B cell (primary cell): ENCODE measurements at regions not wholly inside any gene's neighbourhood (a gene's known extent, or its start where the extent isn't known, plus 50 kb on each side); places are given as distances from the start of the nearest gene placed in this dataset.

Source experiments
- ATAC-seq: fragments of 200-7000 bp; cut with Tn5 transposase; one replicate; pipeline ENCODE4 v1.10.0; 2021; ENCODE audit warnings: low read depth, mild to moderate bottlenecking, moderate number of reproducible peaks, moderate library complexity
- CTCF ChIA-PET: fragments of 350-600 bp; sonication (Branson Sonifier 250); formaldehyde crosslinking; loops from one replicate; lab custom pipeline; 2021; ENCODE audit warnings: antibody characterized with exemption, inconsistent platforms; lab: Charles Lee
- POLR2A ChIA-PET: fragments of 350-600 bp; sonication (Branson Sonifier 250); formaldehyde crosslinking; loops from one replicate; lab custom pipeline; 2021; ENCODE audit warnings: antibody characterized with exemption; lab: Charles Lee
- DNase-seq: peaks from one replicate; pipeline ENCODE4 v3.0.0; 2013
- H2AFZ ChIP-seq: 2 replicates; pipeline ENCODE4 v1.6.1; 2012; ENCODE audit warnings: mild to moderate bottlenecking, low read depth, low read length; ENCODE audit not compliant: insufficient read depth, poor library complexity, severe bottlenecking
- H3K27ac ChIP-seq, 2 donors: 1 replicate in 1 of 2; 2 replicates in 1 of 2; pipeline ENCODE4 v1.5.1; 2012 to 2013; ENCODE audit warnings: low read length in 2 of 2, mild to moderate bottlenecking in 2 of 2, moderate library complexity in 1 of 2
- H3K27me3 ChIP-seq, 4 experiments: fragments of 200-600 bp in 1 of 4; sonication (generic) in 1 of 4; replicated peaks in 1 of 4; 1 replicate in 2 of 4; 2 replicates in 2 of 4; pipeline versions ENCODE4 v1.6.1 to v1.7.0; 2013 to 2016; ENCODE audit warnings: low read length in 3 of 4, mild to moderate bottlenecking in 2 of 4, mixed read lengths in 1 of 4, moderate library complexity in 1 of 4; ENCODE audit not compliant: insufficient read depth in 4 of 4, control insufficient read depth in 3 of 4; ENCODE audit errors: control extremely low read depth in 1 of 4
- H3K36me3 ChIP-seq, 2 experiments: replicated peaks in 1 of 2; 1 replicate in 1 of 2; 2 replicates in 1 of 2; pipeline versions ENCODE4 v1.6.1 to v1.7.1; 2013; ENCODE audit warnings: low read length in 1 of 2; ENCODE audit not compliant: insufficient read depth in 2 of 2, control insufficient read depth in 1 of 2; ENCODE audit errors: control extremely low read depth in 1 of 2, extremely low read depth in 1 of 2
- H3K4me1 ChIP-seq, 2 donors: fragments of 200-600 bp in 1 of 2; sonication (generic) in 1 of 2; 1 replicate in 1 of 2; 2 replicates in 1 of 2; pipeline versions ENCODE4 v1.5.1 to v1.6.1; 2013 to 2017; ENCODE audit warnings: low read length in 2 of 2; ENCODE audit not compliant: control insufficient read depth in 2 of 2, insufficient read depth in 2 of 2
- H3K4me2 ChIP-seq: replicated peaks from 2 replicates; pipeline ENCODE3; 2012; ENCODE audit warnings: mild to moderate bottlenecking, low read depth, low read length; ENCODE audit not compliant: poor library complexity, severe bottlenecking
- H3K4me3 ChIP-seq, 5 experiments: fragments of 200-600 bp in 1 of 5; sonication (generic) in 1 of 5; 1 replicate in 3 of 5; 2 replicates in 2 of 5; pipeline versions ENCODE4 v1.5.1 to v1.7.0; 2011 to 2016; ENCODE audit warnings: low read length in 4 of 5, mild to moderate bottlenecking in 4 of 5, low read depth in 2 of 5, control low read depth in 1 of 5, moderate library complexity in 1 of 5; ENCODE audit not compliant: insufficient read depth in 1 of 5; ENCODE audit errors: control extremely low read depth in 1 of 5, extremely low read depth in 1 of 5
- H3K79me2 ChIP-seq: fragments of 200-600 bp; sonication (generic); one replicate; pipeline ENCODE4 v1.6.0; 2016; ENCODE audit warnings: low read length; ENCODE audit not compliant: control insufficient read depth, insufficient read depth
- H3K9ac ChIP-seq: fragments of 200-600 bp; sonication (generic); 2 replicates; pipeline ENCODE4 v1.6.1; 2017; ENCODE audit warnings: mild to moderate bottlenecking, low read length, moderate library complexity
- H3K9me3 ChIP-seq, 3 donors: one replicate each; pipeline versions ENCODE4 v1.6.1 to v1.7.1; 2013; ENCODE audit warnings: low read length in 2 of 3; ENCODE audit not compliant: control insufficient read depth in 2 of 3, insufficient read depth in 1 of 3; ENCODE audit errors: control extremely low read depth in 1 of 3
- H4K20me1 ChIP-seq: 2 replicates; pipeline ENCODE4 v1.6.0; 2012; ENCODE audit warnings: mild to moderate bottlenecking, low read length; ENCODE audit not compliant: insufficient read depth, control insufficient read depth, poor library complexity, severe bottlenecking
- H3K27ac Mint-ChIP-seq: one replicate; pipeline ENCODE4 v1.8.0; 2021; ENCODE audit warnings: mixed read lengths
- H3K27me3 Mint-ChIP-seq: one replicate; pipeline ENCODE4 v1.8.0; 2021; ENCODE audit warnings: mixed read lengths
- H3K4me1 Mint-ChIP-seq: one replicate; pipeline ENCODE4 v1.8.0; 2021; ENCODE audit warnings: mixed read lengths
- H3K4me3 Mint-ChIP-seq: one replicate; pipeline ENCODE4 v1.8.0; 2021; ENCODE audit warnings: mixed read lengths
- H3K9me3 Mint-ChIP-seq: one replicate; pipeline ENCODE4 v1.8.0; 2022; ENCODE audit warnings: mixed read lengths; ENCODE audit not compliant: insufficient read depth
- EZH2 ChIP-seq: IDR thresholded peaks from 2 replicates; pipeline ENCODE4 v1.6.1; 2012; ENCODE audit warnings: borderline replicate concordance, low read depth, mild to moderate bottlenecking, moderate library complexity, low read length; ENCODE audit not compliant: insufficient read depth, poor library complexity, severe bottlenecking
- WGBS: methylation state at CpG from one replicate; pipeline ENCODE4 v1.1.5; 2013; ENCODE audit warnings: missing lambda C conversion rate; ENCODE audit not compliant: insufficient coverage; 5-methylcytosine and 5-hydroxymethylcytosine counted together
- intact Hi-C: fragments of 100-400 bp; cut with micrococcal nuclease; formaldehyde crosslinking; loops from one replicate; pipeline ENCODE4 v1.10.0; 2022
- TF ChIP-seq, protein P1 (sequence below): fragments of 200-600 bp; IDR thresholded peaks from one replicate; pipeline ENCODE4 v1.8.0; 2022; ENCODE audit warnings: antibody characterized with exemption, mild to moderate bottlenecking

GRCh38 chr13:73671011-73671410 lies 463.2 kb downstream of the KLF12 start:
- TF ChIP-seq, protein P1, sequence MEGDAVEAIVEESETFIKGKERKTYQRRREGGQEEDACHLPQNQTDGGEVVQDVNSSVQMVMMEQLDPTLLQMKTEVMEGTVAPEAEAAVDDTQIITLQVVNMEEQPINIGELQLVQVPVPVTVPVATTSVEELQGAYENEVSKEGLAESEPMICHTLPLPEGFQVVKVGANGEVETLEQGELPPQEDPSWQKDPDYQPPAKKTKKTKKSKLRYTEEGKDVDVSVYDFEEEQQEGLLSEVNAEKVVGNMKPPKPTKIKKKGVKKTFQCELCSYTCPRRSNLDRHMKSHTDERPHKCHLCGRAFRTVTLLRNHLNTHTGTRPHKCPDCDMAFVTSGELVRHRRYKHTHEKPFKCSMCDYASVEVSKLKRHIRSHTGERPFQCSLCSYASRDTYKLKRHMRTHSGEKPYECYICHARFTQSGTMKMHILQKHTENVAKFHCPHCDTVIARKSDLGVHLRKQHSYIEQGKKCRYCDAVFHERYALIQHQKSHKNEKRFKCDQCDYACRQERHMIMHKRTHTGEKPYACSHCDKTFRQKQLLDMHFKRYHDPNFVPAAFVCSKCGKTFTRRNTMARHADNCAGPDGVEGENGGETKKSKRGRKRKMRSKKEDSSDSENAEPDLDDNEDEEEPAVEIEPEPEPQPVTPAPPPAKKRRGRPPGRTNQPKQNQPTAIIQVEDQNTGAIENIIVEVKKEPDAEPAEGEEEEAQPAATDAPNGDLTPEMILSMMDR = no peak
- no peak for TF ChIP-seq EZH2
- H2AFZ ChIP-seq = no peak overlapping the region
- no peaks in the 10 kb centered on the region for H4K20me1 ChIP-seq
- no peaks in the 10 kb centered on the region for H3K9me3 ChIP-seq
- CTCF ChIA-PET = interaction anchor here (1.6 kb wide), 1 partner anchor 13 kb away, joined by 4 read pairs; no protein-coding TSS in a partner anchor
- no peaks in the 10 kb centered on the region for H3K79me2 ChIP-seq
- H3K4me3 ChIP-seq = no peak overlapping the region
- Mint-ChIP-seq H3K4me1 (no peaks in the 10 kb centered on the region), H3K27me3 (no peaks in the 10 kb centered on the region), H3K4me3 (no peak overlapping the region), H3K9me3 (no peaks in the 10 kb centered on the region), H3K27ac (no peak overlapping the region)
- no peaks in the 10 kb centered on the region for H3K27me3 ChIP-seq
- H3K9ac ChIP-seq = no peak overlapping the region
- intact Hi-C loops = no loop called here
- H3K4me1 ChIP-seq = no peaks in the 10 kb centered on the region
- no peak for DNase-seq
- no peak overlapping the region for H3K27ac ChIP-seq
- POLR2A ChIA-PET = interaction anchor here (0.5 kb wide), 1 partner anchor 62 kb away, joined by 7 read pairs; no protein-coding TSS in a partner anchor
- no CpG with 5 or more reads among the region's 2 CpGs for WGBS
- H3K36me3 ChIP-seq = no peaks in the 10 kb centered on the region
- no peak overlapping the region for H3K4me2 ChIP-seq
- ATAC-seq = no peak

DNA sequence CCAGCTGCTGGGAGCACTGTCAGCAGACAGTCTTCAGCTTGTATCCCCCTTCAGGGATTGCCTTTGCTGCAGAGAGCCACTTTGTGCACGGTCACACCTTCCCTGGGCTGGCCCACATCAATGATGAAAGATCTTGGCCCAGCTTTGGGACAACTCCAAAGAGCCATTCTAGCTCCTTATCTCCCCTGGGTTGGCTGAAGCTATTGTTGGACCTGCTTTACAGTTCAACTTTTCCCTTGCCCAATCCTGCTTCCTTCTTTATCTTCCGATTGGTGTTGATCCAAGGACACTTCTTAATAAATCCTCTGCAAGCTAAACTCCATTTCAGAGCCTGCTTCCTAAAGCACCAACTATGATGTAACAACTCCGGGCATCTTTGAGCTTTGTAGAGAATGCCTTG lies 466.4 kb downstream of the KLF12 start:
- CTCF ChIA-PET = interaction anchor here (0.6 kb wide), 1 partner anchor 859 kb away, joined by 3 read pairs; no protein-coding TSS in a partner anchor
- no peak overlapping the region for H3K27ac Mint-ChIP-seq

More for the DNA sequence above, 466.4 kb downstream of the KLF12 start:
- H3K27me3 ChIP-seq = no peaks in the 10 kb centered on the region
- H3K4me3 ChIP-seq = no peak overlapping the region
- Mint-ChIP-seq H3K9me3 (no peaks in the 10 kb centered on the region), H3K4me1 (no peaks in the 10 kb centered on the region), H3K4me3 (no peak overlapping the region), H3K27me3 (peaks cover under 1% of the 10 kb centered on the region)
- H3K36me3 ChIP-seq = no peaks in the 10 kb centered on the region
- POLR2A ChIA-PET = no interaction called here
- H4K20me1 ChIP-seq = no peaks in the 10 kb centered on the region
- no peak overlapping the region for H3K4me2 ChIP-seq
- no peak for ATAC-seq
- peaks cover 0 to 4% (median 0%) of the 10 kb centered on the region in 3 donors for H3K9me3 ChIP-seq
- H3K27ac ChIP-seq = no peak overlapping the region
- no peaks in the 10 kb centered on the region for H3K79me2 ChIP-seq
- no peak for DNase-seq
- H2AFZ ChIP-seq = no peak overlapping the region
- TF ChIP-seq EZH2 = no peak
- TF ChIP-seq, protein P1 = no peak
- no peak overlapping the region for H3K9ac ChIP-seq
- no peaks in the 10 kb centered on the region for H3K4me1 ChIP-seq
- intact Hi-C loops = no loop called here
- 80% methylated on average over 1 of the region's 3 CpGs for WGBS
